COLO668 (cell line): ENCODE measurements at regions not wholly inside any gene's neighbourhood (a gene's known extent, or its start where the extent isn't known, plus 50 kb on each side); places are given as distances from the start of the nearest gene placed in this dataset.

Source experiments
- DNase-seq: peaks from one replicate; lab custom pipeline; 2025; ENCODE audit not compliant: unreplicated experiment; lab: John Stamatoyannopoulos, UW

GRCh38 chr6:139823099-139823807 lies 448.8 kb upstream of the CITED2 start:
- no peak for DNase-seq

GRCh38 chr6:139821676-139822223 lies 447.3 kb upstream of the CITED2 start:
- no peak for DNase-seq

- DNase-seq: no peak
Measured at GRCh38 chr6:139820210-139820609, 445.8 kb upstream of the CITED2 start.

GRCh38 chr6:139819776-139820175 lies 445.3 kb upstream of the CITED2 start:
- DNase-seq: no peak

GRCh38 chr6:139812939-139813338 lies 438.5 kb upstream of the CITED2 start:
- DNase-seq: no peak

GRCh38 chr6:139801571-139802321 lies 427.3 kb upstream of the CITED2 start:
- no peak for DNase-seq

GRCh38 chr6:139800837-139801236 lies 426.4 kb upstream of the CITED2 start:
- no peak for DNase-seq

- no peak for DNase-seq
Measured at GRCh38 chr6:139790527-139790926, 416.1 kb upstream of the CITED2 start.

- DNase-seq: no peak
Measured at GRCh38 chr6:139784222-139784769, 409.8 kb upstream of the CITED2 start.

- no peak for DNase-seq
Measured at GRCh38 chr6:139779988-139780774, 405.7 kb upstream of the CITED2 start.

- DNase-seq: no peak
Measured at GRCh38 chr6:139778688-139779087, 404.2 kb upstream of the CITED2 start.

GRCh38 chr6:139778106-139778505 lies 403.7 kb upstream of the CITED2 start:
- DNase-seq: no peak

GRCh38 chr6:139777202-139777970 lies 402.9 kb upstream of the CITED2 start:
- no peak for DNase-seq

GRCh38 chr6:139776041-139776440 lies 401.6 kb upstream of the CITED2 start:
- no peak for DNase-seq

GRCh38 chr6:139768196-139768595 lies 393.7 kb upstream of the CITED2 start:
- DNase-seq: no peak

GRCh38 chr6:139766796-139767195 lies 392.3 kb upstream of the CITED2 start:
- no peak for DNase-seq

- DNase-seq: no peak
Measured at GRCh38 chr6:139765825-139766285, 391.4 kb upstream of the CITED2 start.

GRCh38 chr6:139764498-139764986 lies 390.1 kb upstream of the CITED2 start:
- DNase-seq: no peak

- DNase-seq: no peak
Measured at GRCh38 chr6:139763468-139764210, 389.2 kb upstream of the CITED2 start.
